ENCODE measurements at regions not wholly inside any gene's neighbourhood (a gene's known extent, or its start where the extent isn't known, plus 50 kb on each side); places are given as distances from the start of the nearest gene placed in this dataset.

DNA sequence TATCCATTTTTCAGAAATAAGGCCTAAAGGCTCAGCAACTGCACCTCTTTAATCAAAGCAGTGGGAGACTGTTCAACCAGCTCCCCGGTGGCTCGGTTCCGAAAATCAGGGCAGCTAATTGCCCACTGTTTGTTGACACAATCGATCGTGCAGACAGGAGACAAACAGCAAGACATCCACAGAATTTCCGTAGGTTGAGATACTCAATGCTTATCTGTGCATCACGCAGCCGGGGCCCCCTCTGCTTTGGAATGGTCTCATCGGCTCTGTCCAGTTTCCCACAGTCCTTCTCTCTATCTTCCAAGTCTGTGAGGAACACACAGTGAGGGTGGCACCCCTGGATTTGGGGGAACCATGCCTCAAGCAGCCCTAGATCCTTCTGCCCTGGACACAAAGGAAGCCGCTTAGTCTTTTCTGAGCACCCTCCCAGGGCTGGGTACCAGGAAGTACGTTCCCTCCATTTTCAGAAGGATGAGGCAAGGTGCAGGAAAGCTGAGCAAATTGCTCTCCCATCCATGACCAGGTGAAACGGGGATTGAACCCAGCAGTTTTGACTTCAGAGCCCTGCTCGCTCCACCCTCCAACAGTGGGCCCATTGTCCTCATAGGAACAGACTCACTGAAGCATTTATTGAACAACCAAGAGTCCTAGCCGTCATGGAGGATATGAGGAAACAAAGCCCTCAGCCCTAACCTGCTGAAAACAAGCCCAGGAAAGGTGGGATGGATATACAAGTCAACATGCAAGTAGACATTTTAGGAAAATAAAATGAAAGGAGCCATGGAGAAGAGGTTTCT, 70.7 kb downstream of the C16orf95 start:
- peaks cover 8% of the 10 kb centered on the region for H3K27me3 ChIP-seq (ENCODE audit: insufficient read depth, low read length)
- H3K27me3 Mint-ChIP-seq (ENCODE audit: low read depth, unreplicated experiment) = peaks cover 17% of the 10 kb centered on the region

DNA sequence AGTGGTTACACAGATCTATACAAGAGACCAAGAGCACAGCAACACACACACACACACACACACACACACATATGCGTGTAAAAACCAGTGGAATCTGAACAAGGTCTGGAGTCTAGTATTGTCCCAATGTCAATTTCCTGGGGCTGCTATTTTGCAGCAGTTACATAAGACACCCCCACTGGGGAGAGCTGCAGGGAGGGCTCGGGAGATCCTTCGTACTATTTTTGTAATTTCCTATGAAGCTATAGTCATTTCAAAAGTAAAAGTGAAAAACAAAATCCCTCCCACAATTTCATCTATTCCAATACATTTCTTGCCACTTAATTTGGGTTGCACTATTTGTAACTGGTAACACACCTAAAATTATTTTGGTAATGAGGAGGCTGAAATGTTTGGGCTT, 68.5 kb downstream of the C16orf95 start:
- no peaks in the 10 kb centered on the region for H3K27me3 ChIP-seq (ENCODE audit: insufficient read depth, low read length)
- Mint-ChIP-seq H3K4me1 (ENCODE audit: low read depth, unreplicated experiment) (peaks cover 2% of the 10 kb centered on the region), H3K4me3 (ENCODE audit: unreplicated experiment) (no peak overlapping the region), H3K9me3 (ENCODE audit: unreplicated experiment) (peaks cover 2% of the 10 kb centered on the region), H3K36me3 (ENCODE audit: low read depth, unreplicated experiment) (no peaks in the 10 kb centered on the region), H3K27ac (ENCODE audit: unreplicated experiment) (no peak overlapping the region), H3K27me3 (ENCODE audit: low read depth, unreplicated experiment) (peaks cover 9% of the 10 kb centered on the region)
- no peaks in the 10 kb centered on the region for H3K36me3 ChIP-seq (ENCODE audit: insufficient read depth, low read length)
- no peaks in the 10 kb centered on the region for H3K9me3 ChIP-seq (ENCODE audit: insufficient read depth, low read depth, low read length)
- DNase-seq (ENCODE audit: low read depth) (no peak), FAIRE-seq (no peak)
- H3K27ac ChIP-seq (ENCODE audit: low read depth, low read length) = no peak overlapping the region
- H3K9ac ChIP-seq (ENCODE audit: low read length) = no peak overlapping the region
- H2AFZ ChIP-seq (ENCODE audit: low read depth, low read length) = no peak overlapping the region
- no peak overlapping the region for H3K4me3 ChIP-seq (ENCODE audit: insufficient read depth, low read depth, low read length)
- H3K4me1 ChIP-seq (ENCODE audit: insufficient read depth, low read length) = no peaks in the 10 kb centered on the region
- TF ChIP-seq EZH2 (IDR thresholded peaks at IDR 0.05; ENCODE audit: insufficient read depth, low read length) = no peak
- TF ChIP-seq, protein P1, sequence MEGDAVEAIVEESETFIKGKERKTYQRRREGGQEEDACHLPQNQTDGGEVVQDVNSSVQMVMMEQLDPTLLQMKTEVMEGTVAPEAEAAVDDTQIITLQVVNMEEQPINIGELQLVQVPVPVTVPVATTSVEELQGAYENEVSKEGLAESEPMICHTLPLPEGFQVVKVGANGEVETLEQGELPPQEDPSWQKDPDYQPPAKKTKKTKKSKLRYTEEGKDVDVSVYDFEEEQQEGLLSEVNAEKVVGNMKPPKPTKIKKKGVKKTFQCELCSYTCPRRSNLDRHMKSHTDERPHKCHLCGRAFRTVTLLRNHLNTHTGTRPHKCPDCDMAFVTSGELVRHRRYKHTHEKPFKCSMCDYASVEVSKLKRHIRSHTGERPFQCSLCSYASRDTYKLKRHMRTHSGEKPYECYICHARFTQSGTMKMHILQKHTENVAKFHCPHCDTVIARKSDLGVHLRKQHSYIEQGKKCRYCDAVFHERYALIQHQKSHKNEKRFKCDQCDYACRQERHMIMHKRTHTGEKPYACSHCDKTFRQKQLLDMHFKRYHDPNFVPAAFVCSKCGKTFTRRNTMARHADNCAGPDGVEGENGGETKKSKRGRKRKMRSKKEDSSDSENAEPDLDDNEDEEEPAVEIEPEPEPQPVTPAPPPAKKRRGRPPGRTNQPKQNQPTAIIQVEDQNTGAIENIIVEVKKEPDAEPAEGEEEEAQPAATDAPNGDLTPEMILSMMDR (IDR thresholded peaks at IDR 0.05; ENCODE audit: insufficient read depth, low read depth, low read length) = no peak
- no peaks in the 10 kb centered on the region for H4K20me1 ChIP-seq (ENCODE audit: insufficient read depth, low read length)
- H3K4me2 ChIP-seq (ENCODE audit: low read length) = no peak overlapping the region
- no peaks in the 10 kb centered on the region for H3K79me2 ChIP-seq (ENCODE audit: insufficient read depth, low read length)

More for the DNA sequence above, 70.7 kb downstream of the C16orf95 start:
- H3K9me3 ChIP-seq (ENCODE audit: insufficient read depth, low read depth, low read length) = no peaks in the 10 kb centered on the region
- no peaks in the 10 kb centered on the region for H3K4me1 ChIP-seq (ENCODE audit: insufficient read depth, low read length)
- H3K36me3 Mint-ChIP-seq (ENCODE audit: low read depth, unreplicated experiment) = no peaks in the 10 kb centered on the region
- H3K79me2 ChIP-seq (ENCODE audit: insufficient read depth, low read length) = no peaks in the 10 kb centered on the region
- H3K36me3 ChIP-seq (ENCODE audit: insufficient read depth, low read length) = no peaks in the 10 kb centered on the region
- H3K4me2 ChIP-seq (ENCODE audit: low read length) = no peak overlapping the region
- H3K9me3 Mint-ChIP-seq (ENCODE audit: unreplicated experiment) = no peaks in the 10 kb centered on the region
- H4K20me1 ChIP-seq (ENCODE audit: insufficient read depth, low read length) = no peaks in the 10 kb centered on the region
- TF ChIP-seq, protein P1 (IDR thresholded peaks at IDR 0.05; ENCODE audit: insufficient read depth, low read depth, low read length) = no peak
- TF ChIP-seq EZH2 (IDR thresholded peaks at IDR 0.05; ENCODE audit: insufficient read depth, low read length) = no peak
- no peak for FAIRE-seq
- no peak overlapping the region for H2AFZ ChIP-seq (ENCODE audit: low read depth, low read length)
- no peak overlapping the region for H3K9ac ChIP-seq (ENCODE audit: low read length)
- no peak overlapping the region for H3K27ac Mint-ChIP-seq (ENCODE audit: unreplicated experiment)
- no peak overlapping the region for H3K4me3 ChIP-seq (ENCODE audit: insufficient read depth, low read depth, low read length)
- H3K4me1 Mint-ChIP-seq (ENCODE audit: low read depth, unreplicated experiment) = no peaks in the 10 kb centered on the region
- DNase-seq (ENCODE audit: low read depth) = no peak
- no peak overlapping the region for H3K27ac ChIP-seq (ENCODE audit: low read depth, low read length)
- H3K4me3 Mint-ChIP-seq (ENCODE audit: unreplicated experiment) = no peak overlapping the region

DNA sequence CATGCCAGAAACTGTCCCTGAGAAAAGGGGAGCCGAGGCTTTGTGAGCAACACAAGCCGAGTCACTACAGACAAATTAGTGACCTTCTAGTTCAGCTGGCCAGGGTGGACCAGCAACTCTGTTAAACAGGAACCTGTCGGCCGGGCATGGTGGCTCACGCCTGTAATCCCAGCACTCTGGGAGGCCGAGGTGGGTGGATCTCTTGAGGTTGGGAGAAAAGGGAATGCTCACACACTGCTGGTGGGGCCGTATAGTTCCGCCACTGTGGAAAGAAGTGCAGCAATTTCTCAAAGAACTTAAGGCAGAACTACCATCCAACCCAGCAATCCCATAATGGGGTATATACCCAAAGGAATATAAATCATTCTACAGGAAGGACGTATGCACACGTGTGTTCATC, 67.8 kb downstream of the C16orf95 start:
- no peak overlapping the region for H3K9ac ChIP-seq (ENCODE audit: low read length)
- FAIRE-seq (no peak), DNase-seq (ENCODE audit: low read depth) (no peak)
- Mint-ChIP-seq H3K4me1 (ENCODE audit: low read depth, unreplicated experiment) (peaks cover 2% of the 10 kb centered on the region), H3K27ac (ENCODE audit: unreplicated experiment) (no peak overlapping the region), H3K27me3 (ENCODE audit: low read depth, unreplicated experiment) (peaks cover 16% of the 10 kb centered on the region), H3K9me3 (ENCODE audit: unreplicated experiment) (peaks cover 2% of the 10 kb centered on the region), H3K4me3 (ENCODE audit: unreplicated experiment) (no peak overlapping the region), H3K36me3 (ENCODE audit: low read depth, unreplicated experiment) (peaks cover 1% of the 10 kb centered on the region)
- H3K79me2 ChIP-seq (ENCODE audit: insufficient read depth, low read length) = no peaks in the 10 kb centered on the region
- peaks cover 3% of the 10 kb centered on the region for H3K27me3 ChIP-seq (ENCODE audit: insufficient read depth, low read length)
- TF ChIP-seq, protein P1 (IDR thresholded peaks at IDR 0.05; ENCODE audit: insufficient read depth, low read depth, low read length) = no peak
- TF ChIP-seq EZH2 (IDR thresholded peaks at IDR 0.05; ENCODE audit: insufficient read depth, low read length) = no peak
- no peaks in the 10 kb centered on the region for H4K20me1 ChIP-seq (ENCODE audit: insufficient read depth, low read length)
- H3K36me3 ChIP-seq (ENCODE audit: insufficient read depth, low read length) = no peaks in the 10 kb centered on the region
- no peak overlapping the region for H3K27ac ChIP-seq (ENCODE audit: low read depth, low read length)
- H2AFZ ChIP-seq (ENCODE audit: low read depth, low read length) = no peak overlapping the region
- no peak overlapping the region for H3K4me2 ChIP-seq (ENCODE audit: low read length)
- no peaks in the 10 kb centered on the region for H3K9me3 ChIP-seq (ENCODE audit: insufficient read depth, low read depth, low read length)
- no peaks in the 10 kb centered on the region for H3K4me1 ChIP-seq (ENCODE audit: insufficient read depth, low read length)
- no peak overlapping the region for H3K4me3 ChIP-seq (ENCODE audit: insufficient read depth, low read depth, low read length)

Data from astrocyte (in vitro differentiated cells and primary cell).